Neural progenitor cell (in vitro differentiated cells): ENCODE measurements at regions not wholly inside any gene's neighbourhood (a gene's known extent, or its start where the extent isn't known, plus 50 kb on each side); places are given as distances from the start of the nearest gene placed in this dataset.

ENCODE experiments used
- DNase-seq: peaks from one replicate; pipeline ENCODE4 v3.0.0-alpha.2; 2016; ENCODE audit warnings: low spot score
- H2AFZ ChIP-seq: fragments of 200-600 bp; sonication (generic); replicated peaks from 2 replicates; pipeline ENCODE4 v1.6.1; 2016; ENCODE audit warnings: antibody characterized with exemption
- H3F3A ChIP-seq: fragments of 200-600 bp; sonication (generic); 2 replicates; pipeline ENCODE4 v1.6.1; 2016; ENCODE audit warnings: antibody characterized with exemption, low read depth
- H3K27ac ChIP-seq: fragments of 200-600 bp; sonication (generic); 2 replicates; pipeline ENCODE4 v1.5.1; 2016; ENCODE audit warnings: mild to moderate bottlenecking
- H3K27me3 ChIP-seq: fragments of 200-600 bp; sonication (generic); 2 replicates; pipeline ENCODE4 v1.6.1; 2016; ENCODE audit warnings: mild to moderate bottlenecking, moderate library complexity
- H3K36me3 ChIP-seq: fragments of 200-600 bp; sonication (generic); 2 replicates; pipeline ENCODE4 v1.5.1; 2016
- H3K4me1 ChIP-seq: fragments of 200-600 bp; sonication (generic); 2 replicates; pipeline ENCODE4 v1.6.1; 2016; ENCODE audit warnings: mixed run types
- H3K4me2 ChIP-seq: fragments of 200-600 bp; sonication (generic); 2 replicates; pipeline ENCODE4 v1.6.1; 2016
- H3K4me3 ChIP-seq: fragments of 200-600 bp; sonication (generic); 2 replicates; pipeline ENCODE4 v1.5.1; 2016
- H3K79me2 ChIP-seq: fragments of 200-600 bp; sonication (generic); 2 replicates; pipeline ENCODE4 v1.6.1; 2016; ENCODE audit warnings: low read depth
- H3K9ac ChIP-seq: fragments of 200-600 bp; sonication (generic); 2 replicates; pipeline ENCODE4 v1.6.1; 2016
- H3K9me3 ChIP-seq: fragments of 200-600 bp; sonication (generic); 2 replicates; pipeline ENCODE4 v1.5.1; 2016; ENCODE audit warnings: low read depth
- H4K20me1 ChIP-seq: fragments of 200-600 bp; sonication (generic); 2 replicates; pipeline ENCODE4 v1.6.1; 2016; ENCODE audit warnings: low read depth
- H3K27ac Mint-ChIP-seq: 3 replicates; pipeline ENCODE4 v1.8.0; 2021; ENCODE audit warnings: mixed read lengths
- H3K27me3 Mint-ChIP-seq: 2 replicates; pipeline ENCODE4 v1.8.0; 2022; ENCODE audit warnings: low read depth, mild to moderate bottlenecking, inconsistent platforms, moderate library complexity, mixed read lengths; ENCODE audit not compliant: insufficient read depth
- H3K36me3 Mint-ChIP-seq: 3 replicates; pipeline ENCODE4 v1.8.0; 2021; ENCODE audit warnings: mixed read lengths
- H3K4me1 Mint-ChIP-seq: 3 replicates; pipeline ENCODE4 v1.8.0; 2021; ENCODE audit warnings: mixed read lengths
- H3K4me3 Mint-ChIP-seq: 3 replicates; pipeline ENCODE4 v1.8.0; 2021; ENCODE audit warnings: mild to moderate bottlenecking, moderate library complexity, mixed read lengths
- H3K9me3 Mint-ChIP-seq: 3 replicates; pipeline ENCODE4 v1.8.0; 2020; ENCODE audit warnings: mixed read lengths
- EZH2 ChIP-seq: fragments of 200-600 bp; sonication (generic); IDR thresholded peaks from 2 replicates; pipeline ENCODE4 v1.6.1; 2017; ENCODE audit warnings: antibody characterized with exemption, mild to moderate bottlenecking, moderate library complexity
- EZH2phosphoT487 ChIP-seq: fragments of 200-600 bp; sonication (generic); IDR thresholded peaks from 2 replicates; pipeline ENCODE4 v1.6.1; 2017; ENCODE audit warnings: antibody characterized with exemption
- TF ChIP-seq, protein P1 (sequence below): fragments of 200-600 bp; sonication (generic); IDR thresholded peaks from 2 replicates; pipeline ENCODE4 v1.5.1; 2017; ENCODE audit warnings: antibody characterized with exemption, mild to moderate bottlenecking

DNA sequence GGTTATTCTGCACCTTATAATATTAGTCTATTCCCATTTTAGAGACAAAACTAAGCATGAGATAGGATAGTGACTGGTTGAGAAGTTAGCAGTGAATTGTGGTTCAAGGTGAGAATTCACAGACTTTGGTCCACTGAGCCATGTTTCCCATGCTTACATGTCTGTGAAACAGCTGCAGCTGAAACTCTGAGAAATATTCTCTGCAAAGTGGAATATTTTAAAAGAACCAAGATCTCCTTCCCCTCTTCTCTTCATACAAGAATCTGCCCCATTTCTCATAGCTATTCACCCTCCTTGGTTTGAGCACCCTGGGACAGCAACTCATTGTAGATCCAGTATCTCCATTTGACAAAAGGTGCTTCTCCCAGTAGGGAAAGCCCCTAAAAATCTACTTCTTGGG lies 70.2 kb upstream of the TMEM170B start:
- Histone ChIP-seq H2AFZ (no peak overlapping the region), H4K20me1 (no peaks in the 10 kb centered on the region), H3K9ac (no peak overlapping the region), H3K4me3 (no peak overlapping the region), H3F3A (no peaks in the 10 kb centered on the region), H3K4me1 (no peaks in the 10 kb centered on the region), H3K36me3 (no peaks in the 10 kb centered on the region), H3K27ac (no peak overlapping the region), H3K79me2 (no peaks in the 10 kb centered on the region), H3K4me2 (no peak overlapping the region), H3K9me3 (no peaks in the 10 kb centered on the region), H3K27me3 (no peaks in the 10 kb centered on the region)
- Mint-ChIP-seq H3K27ac (no peak overlapping the region), H3K4me3 (no peak overlapping the region), H3K4me1 (no peaks in the 10 kb centered on the region), H3K27me3 (peaks cover 2% of the 10 kb centered on the region), H3K36me3 (no peaks in the 10 kb centered on the region), H3K9me3 (no peaks in the 10 kb centered on the region)
- TF ChIP-seq, protein P1, sequence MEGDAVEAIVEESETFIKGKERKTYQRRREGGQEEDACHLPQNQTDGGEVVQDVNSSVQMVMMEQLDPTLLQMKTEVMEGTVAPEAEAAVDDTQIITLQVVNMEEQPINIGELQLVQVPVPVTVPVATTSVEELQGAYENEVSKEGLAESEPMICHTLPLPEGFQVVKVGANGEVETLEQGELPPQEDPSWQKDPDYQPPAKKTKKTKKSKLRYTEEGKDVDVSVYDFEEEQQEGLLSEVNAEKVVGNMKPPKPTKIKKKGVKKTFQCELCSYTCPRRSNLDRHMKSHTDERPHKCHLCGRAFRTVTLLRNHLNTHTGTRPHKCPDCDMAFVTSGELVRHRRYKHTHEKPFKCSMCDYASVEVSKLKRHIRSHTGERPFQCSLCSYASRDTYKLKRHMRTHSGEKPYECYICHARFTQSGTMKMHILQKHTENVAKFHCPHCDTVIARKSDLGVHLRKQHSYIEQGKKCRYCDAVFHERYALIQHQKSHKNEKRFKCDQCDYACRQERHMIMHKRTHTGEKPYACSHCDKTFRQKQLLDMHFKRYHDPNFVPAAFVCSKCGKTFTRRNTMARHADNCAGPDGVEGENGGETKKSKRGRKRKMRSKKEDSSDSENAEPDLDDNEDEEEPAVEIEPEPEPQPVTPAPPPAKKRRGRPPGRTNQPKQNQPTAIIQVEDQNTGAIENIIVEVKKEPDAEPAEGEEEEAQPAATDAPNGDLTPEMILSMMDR, result no peak
- no peak for TF ChIP-seq EZH2phosphoT487
- no peak for TF ChIP-seq EZH2
- DNase-seq, result no peak

DNA sequence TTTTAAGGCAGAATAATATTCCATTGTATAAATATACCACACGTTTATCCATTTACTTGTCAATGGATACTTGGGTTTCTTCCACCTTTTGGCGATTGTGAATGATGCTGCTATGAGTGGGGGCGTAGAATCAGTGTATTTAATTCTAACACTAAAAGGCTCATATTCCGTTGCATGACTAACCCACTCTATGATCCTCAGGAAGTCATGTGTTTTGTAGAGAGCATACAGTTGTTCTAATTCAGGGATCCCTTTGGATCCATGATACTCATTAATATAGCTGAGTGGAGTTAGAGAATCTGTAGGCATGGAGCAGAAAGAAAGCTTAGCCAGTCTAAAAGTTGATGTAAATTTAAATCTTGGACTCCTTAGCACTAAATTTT lies 74.2 kb upstream of the TMEM170B start:
- Histone ChIP-seq H3K4me3 (no peak overlapping the region), H3K9me3 (no peaks in the 10 kb centered on the region), H4K20me1 (no peaks in the 10 kb centered on the region), H3K27me3 (no peaks in the 10 kb centered on the region), H3K9ac (no peak overlapping the region), H2AFZ (no peak overlapping the region), H3K4me2 (no peak overlapping the region), H3K79me2 (no peaks in the 10 kb centered on the region), H3F3A (no peaks in the 10 kb centered on the region), H3K36me3 (no peaks in the 10 kb centered on the region), H3K27ac (no peak overlapping the region), H3K4me1 (peaks cover 6% of the 10 kb centered on the region)
- Mint-ChIP-seq H3K4me1 (peaks cover 3% of the 10 kb centered on the region), H3K27me3 (peaks cover 2% of the 10 kb centered on the region), H3K36me3 (no peaks in the 10 kb centered on the region), H3K4me3 (no peak overlapping the region), H3K27ac (no peak overlapping the region), H3K9me3 (no peaks in the 10 kb centered on the region)
- DNase-seq, result no peak
- TF ChIP-seq EZH2, result no peak
- no peak for TF ChIP-seq EZH2phosphoT487
- TF ChIP-seq, protein P1, result no peak

DNA sequence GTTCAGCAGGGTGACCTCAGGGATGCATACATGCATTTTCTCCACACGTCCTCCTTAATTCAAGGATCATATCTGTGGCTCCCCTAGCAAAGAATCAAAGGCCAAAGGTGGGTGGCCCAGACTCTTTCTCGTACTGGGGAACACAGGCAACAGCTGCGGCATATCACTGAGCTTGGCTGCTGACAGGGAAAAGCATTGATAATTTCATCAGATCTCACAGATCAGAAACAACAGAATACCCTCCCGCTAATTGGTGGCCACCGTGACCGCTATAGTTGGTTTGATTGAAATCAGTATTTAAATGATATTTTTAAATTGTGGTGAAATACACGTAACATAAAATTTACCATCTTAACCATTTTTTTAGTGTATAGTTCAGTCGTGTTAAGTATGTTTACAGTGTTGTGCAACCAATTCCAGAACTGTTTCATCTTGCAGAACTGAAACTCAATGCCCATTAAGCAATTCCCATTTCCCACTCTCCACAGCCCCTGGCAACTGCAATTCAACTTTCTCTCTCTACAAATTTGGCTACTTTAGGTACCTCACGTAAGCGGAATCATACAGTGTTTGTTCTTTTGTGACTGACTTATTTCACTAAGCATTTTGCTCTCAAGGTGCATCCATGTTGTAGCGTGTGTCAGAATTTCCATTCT lies 74.7 kb upstream of the TMEM170B start:
- DNase-seq, result no peak
- peaks cover 3% of the 10 kb centered on the region for H3K4me1 Mint-ChIP-seq
- no peak overlapping the region for H3K4me3 ChIP-seq
- H3K79me2 ChIP-seq, result no peaks in the 10 kb centered on the region
- no peaks in the 10 kb centered on the region for H3K9me3 ChIP-seq
- H3K4me2 ChIP-seq, result no peak overlapping the region
- H2AFZ ChIP-seq, result no peak overlapping the region
- no peak overlapping the region for H3K9ac ChIP-seq
- no peaks in the 10 kb centered on the region for H3K27me3 ChIP-seq
- no peak overlapping the region for H3K4me3 Mint-ChIP-seq
- no peak overlapping the region for H3K27ac Mint-ChIP-seq
- H4K20me1 ChIP-seq, result no peaks in the 10 kb centered on the region
- no peak overlapping the region for H3K27ac ChIP-seq
- TF ChIP-seq, protein P1, result no peak
- TF ChIP-seq EZH2 (no peak), EZH2phosphoT487 (no peak)
- H3K36me3 Mint-ChIP-seq, result no peaks in the 10 kb centered on the region
- peaks cover 6% of the 10 kb centered on the region for H3K4me1 ChIP-seq
- no peaks in the 10 kb centered on the region for H3K36me3 ChIP-seq
- no peaks in the 10 kb centered on the region for H3F3A ChIP-seq
- no peaks in the 10 kb centered on the region for H3K9me3 Mint-ChIP-seq
- H3K27me3 Mint-ChIP-seq, result peaks cover 2% of the 10 kb centered on the region
